CD4-positive, alpha-beta T cell treated with Interleukin-12 subunit alpha and Interleukin-12 subunit beta, for 1 hour (primary cell): ENCODE measurements at regions not wholly inside any gene's neighbourhood (a gene's known extent, or its start where the extent isn't known, plus 50 kb on each side); places are given as distances from the start of the nearest gene placed in this dataset.

Source experiments
- DNase-seq: peaks from one replicate; pipeline ENCODE4 v3.0.0-alpha.2; 2020

- no peak for DNase-seq
Measured at GRCh38 chr6:98212468-98212867, 621.9 kb upstream of the POU3F2 start.

- DNase-seq = no peak
Measured at GRCh38 chr6:98215531-98215930, 618.8 kb upstream of the POU3F2 start.

- DNase-seq = no peak
Measured at GRCh38 chr6:98230250-98230649, 604.1 kb upstream of the POU3F2 start.

- DNase-seq = no peak
Measured at GRCh38 chr6:98239057-98239456, 595.3 kb upstream of the POU3F2 start.

- DNase-seq = no peak
Measured at GRCh38 chr6:98241630-98242029, 592.7 kb upstream of the POU3F2 start.

GRCh38 chr6:98254624-98255023 lies 579.8 kb upstream of the POU3F2 start:
- DNase-seq = no peak

- no peak for DNase-seq
Measured at GRCh38 chr6:98260382-98260781, 574.0 kb upstream of the POU3F2 start.

- no peak for DNase-seq
Measured at GRCh38 chr6:98272060-98272459, 562.3 kb upstream of the POU3F2 start.

GRCh38 chr6:98274691-98275090 lies 559.7 kb upstream of the POU3F2 start:
- no peak for DNase-seq

- no peak for DNase-seq
Measured at GRCh38 chr6:98280492-98280891, 553.9 kb upstream of the POU3F2 start.

- no peak for DNase-seq
Measured at GRCh38 chr6:98286620-98287019, 547.8 kb upstream of the POU3F2 start.

GRCh38 chr6:98287876-98288275 lies 546.5 kb upstream of the POU3F2 start:
- DNase-seq = no peak

GRCh38 chr6:98292810-98293209 lies 541.6 kb upstream of the POU3F2 start:
- no peak for DNase-seq

- no peak for DNase-seq
Measured at GRCh38 chr6:98295515-98296175, 538.7 kb upstream of the POU3F2 start.

GRCh38 chr6:98308564-98308963 lies 525.8 kb upstream of the POU3F2 start:
- DNase-seq = no peak

GRCh38 chr6:98310443-98310842 lies 523.9 kb upstream of the POU3F2 start:
- DNase-seq = no peak

GRCh38 chr6:98323605-98324004 lies 510.8 kb upstream of the POU3F2 start:
- DNase-seq = no peak

- no peak for DNase-seq
Measured at GRCh38 chr6:98324446-98324845, 509.9 kb upstream of the POU3F2 start.

GRCh38 chr6:98325366-98325765 lies 509.0 kb upstream of the POU3F2 start:
- DNase-seq = no peak

- DNase-seq = no peak
Measured at GRCh38 chr6:98333273-98333672, 501.1 kb upstream of the POU3F2 start.

- DNase-seq = no peak
Measured at GRCh38 chr6:98335594-98335993, 498.8 kb upstream of the POU3F2 start.

GRCh38 chr6:98339506-98339905 lies 494.9 kb upstream of the POU3F2 start:
- DNase-seq = no peak

GRCh38 chr6:98343004-98343403 lies 491.4 kb upstream of the POU3F2 start:
- DNase-seq = no peak

- DNase-seq = no peak
Measured at GRCh38 chr6:98343797-98344196, 490.6 kb upstream of the POU3F2 start.

GRCh38 chr6:98352348-98352747 lies 482.0 kb upstream of the POU3F2 start:
- no peak for DNase-seq

- DNase-seq = no peak
Measured at GRCh38 chr6:98358173-98358572, 476.2 kb upstream of the POU3F2 start.
